ENCODE measurements at regions not wholly inside any gene's neighbourhood (a gene's known extent, or its start where the extent isn't known, plus 50 kb on each side); places are given as distances from the start of the nearest gene placed in this dataset.

DNA sequence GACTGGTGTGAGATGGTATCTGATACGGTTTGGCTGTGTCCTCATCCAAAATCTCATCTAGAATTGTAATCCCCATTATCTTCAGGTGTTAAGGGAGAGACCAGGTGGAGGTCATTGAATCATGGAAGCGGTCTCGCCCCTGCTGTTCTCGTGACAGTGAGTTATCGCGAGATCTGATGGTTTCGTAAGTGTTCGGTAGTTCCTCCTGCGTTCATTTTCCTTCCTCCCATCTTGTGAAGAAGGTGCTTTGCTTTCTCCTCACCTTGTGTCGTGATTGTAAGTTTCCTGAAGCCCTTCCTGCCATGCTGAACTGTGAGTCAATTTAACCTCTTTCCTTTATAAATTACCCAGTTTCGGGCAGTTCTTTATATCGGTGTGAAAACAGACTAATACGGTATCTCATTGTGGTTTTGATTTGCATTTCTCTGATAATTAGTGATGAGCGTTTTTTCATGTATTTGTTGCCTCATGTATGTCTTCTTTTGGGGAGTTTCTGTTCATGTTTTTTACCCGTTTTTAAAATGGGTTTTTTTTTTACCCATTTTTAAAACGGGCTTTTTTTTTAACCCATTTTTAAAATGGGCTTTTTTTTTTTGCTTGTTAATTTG, 102.8 kb upstream of the SLC10A2 start:
- Histone ChIP-seq H3K27me3 (ENCODE audit: control insufficient read depth, insufficient read depth, low read length) (no peaks in the 10 kb centered on the region), H3K4me3 (ENCODE audit: low read length) (no peak overlapping the region), H3K27ac (ENCODE audit: low read length) (no peak overlapping the region), H3K9me3 (ENCODE audit: control insufficient read depth, low read depth, low read length) (no peaks in the 10 kb centered on the region), H3K36me3 (ENCODE audit: control insufficient read depth, low read depth, low read length) (no peaks in the 10 kb centered on the region), H3K9ac (ENCODE audit: low read length) (no peak overlapping the region), H3K4me1 (ENCODE audit: control insufficient read depth, low read depth, low read length) (peaks cover 3% of the 10 kb centered on the region)

DNA sequence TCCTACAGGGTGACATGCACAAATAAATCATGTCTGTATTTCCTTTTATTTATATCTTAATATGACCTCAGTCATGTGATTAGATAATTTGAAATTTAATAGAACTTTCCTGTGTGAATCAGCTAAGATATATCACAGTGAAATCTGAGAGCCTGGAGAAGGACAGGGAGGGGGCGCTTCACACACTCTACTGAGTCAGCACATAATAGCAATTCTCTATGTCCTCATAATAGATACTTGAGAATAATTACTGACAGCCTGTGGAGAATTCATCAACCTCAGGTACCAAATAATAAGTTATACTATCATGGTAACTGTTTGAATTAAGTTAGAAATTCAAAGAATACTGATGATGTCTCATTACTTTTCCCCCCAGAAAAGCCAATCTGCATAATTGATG, 98.0 kb upstream of the SLC10A2 start:
- Histone ChIP-seq H3K9ac (ENCODE audit: low read length) (no peak overlapping the region), H3K36me3 (ENCODE audit: control insufficient read depth, low read depth, low read length) (no peaks in the 10 kb centered on the region), H3K9me3 (ENCODE audit: control insufficient read depth, low read depth, low read length) (no peaks in the 10 kb centered on the region), H3K4me1 (ENCODE audit: control insufficient read depth, low read depth, low read length) (peaks cover 3% of the 10 kb centered on the region), H3K4me3 (ENCODE audit: low read length) (no peak overlapping the region), H3K27ac (ENCODE audit: low read length) (no peak overlapping the region), H3K27me3 (ENCODE audit: control insufficient read depth, insufficient read depth, low read length) (no peaks in the 10 kb centered on the region)

DNA sequence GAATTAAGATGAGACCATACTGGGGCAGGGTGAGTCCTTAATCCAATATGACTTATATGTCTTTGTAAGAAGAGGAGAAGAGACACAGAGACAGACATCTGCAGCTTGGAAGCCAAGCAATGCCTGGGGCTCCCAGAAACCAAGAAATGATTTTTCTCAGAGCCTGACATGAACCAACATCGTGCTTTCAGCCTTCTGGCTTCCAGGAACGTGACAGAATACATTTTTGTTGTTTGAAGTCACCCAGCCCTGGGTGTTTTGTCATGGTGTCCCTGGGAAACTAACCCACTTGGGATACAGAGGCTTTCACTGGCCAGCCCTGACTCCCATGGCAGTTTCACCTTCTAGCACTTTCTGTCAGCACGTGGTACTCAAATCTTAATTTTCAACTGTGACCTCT, 95.3 kb upstream of the SLC10A2 start:
- Histone ChIP-seq H3K4me1 (ENCODE audit: control insufficient read depth, low read depth, low read length) (peaks cover 3% of the 10 kb centered on the region), H3K27ac (ENCODE audit: low read length) (no peak overlapping the region), H3K36me3 (ENCODE audit: control insufficient read depth, low read depth, low read length) (no peaks in the 10 kb centered on the region), H3K9me3 (ENCODE audit: control insufficient read depth, low read depth, low read length) (no peaks in the 10 kb centered on the region), H3K4me3 (ENCODE audit: low read length) (no peak overlapping the region), H3K9ac (ENCODE audit: low read length) (no peak overlapping the region), H3K27me3 (ENCODE audit: control insufficient read depth, insufficient read depth, low read length) (no peaks in the 10 kb centered on the region)

DNA sequence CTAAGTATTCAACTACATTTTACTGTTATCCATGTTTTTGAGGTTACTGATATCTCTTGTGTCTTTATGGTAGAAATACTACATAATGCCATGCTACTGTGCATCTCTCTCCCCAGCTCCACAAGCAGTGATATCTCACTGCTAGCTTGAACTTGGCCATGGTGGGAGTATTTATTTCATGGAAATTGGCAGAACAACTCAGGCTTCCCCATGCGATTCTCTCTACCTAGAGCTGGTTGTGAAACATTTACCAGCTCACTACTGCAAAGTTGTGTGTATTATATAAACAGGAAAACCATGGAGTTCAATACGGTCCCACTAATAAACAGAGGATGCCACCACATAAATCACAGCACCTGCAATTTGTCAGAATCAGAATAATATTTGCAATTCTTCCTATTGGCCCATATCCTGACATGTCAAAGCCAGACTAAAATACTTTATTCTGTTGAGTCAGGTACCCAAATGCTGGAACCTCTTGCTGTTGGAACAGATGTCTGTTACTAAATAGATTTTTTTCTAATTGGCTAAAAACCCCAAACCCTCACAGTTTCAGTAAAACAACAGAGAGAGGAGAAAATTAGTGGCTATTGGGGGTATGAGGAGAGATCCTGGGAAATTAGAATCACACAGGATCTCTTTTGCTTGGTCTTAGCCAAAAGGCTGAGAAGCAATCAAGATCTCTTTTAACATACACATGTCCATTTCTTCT, 91.4 kb upstream of the SLC10A2 start:
- no peaks in the 10 kb centered on the region for H3K27me3 ChIP-seq (ENCODE audit: control insufficient read depth, insufficient read depth, low read length)
- H3K9me3 ChIP-seq (ENCODE audit: control insufficient read depth, low read depth, low read length) = no peaks in the 10 kb centered on the region
- no peak overlapping the region for H3K9ac ChIP-seq (ENCODE audit: low read length)
- no peaks in the 10 kb centered on the region for H3K4me1 ChIP-seq (ENCODE audit: control insufficient read depth, low read depth, low read length)
- H3K27ac ChIP-seq (ENCODE audit: low read length) = no peak overlapping the region
- no peak overlapping the region for H3K4me3 ChIP-seq (ENCODE audit: low read length)
- no peaks in the 10 kb centered on the region for H3K36me3 ChIP-seq (ENCODE audit: control insufficient read depth, low read depth, low read length)

DNA sequence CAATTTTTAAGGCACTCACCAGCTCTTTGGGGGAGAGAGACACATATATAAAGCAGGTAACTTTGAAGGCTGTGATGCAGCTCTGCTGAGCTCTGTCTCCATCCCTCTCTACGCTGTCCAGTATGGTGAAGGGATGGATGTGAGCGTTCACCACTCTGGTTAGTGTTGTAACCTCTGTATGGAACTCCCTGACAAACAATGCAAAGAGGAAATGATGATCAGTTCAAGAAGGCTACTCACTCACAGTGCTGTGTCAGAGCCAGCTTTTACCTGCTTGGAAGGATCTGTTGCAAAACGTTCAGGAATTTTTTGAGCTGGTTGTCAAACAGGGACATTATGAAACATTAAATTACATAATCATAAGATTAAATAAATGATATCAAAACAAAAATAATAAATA, 90.8 kb upstream of the SLC10A2 start:
- H3K27ac ChIP-seq (ENCODE audit: low read length) = no peak overlapping the region
- H3K4me1 ChIP-seq (ENCODE audit: control insufficient read depth, low read depth, low read length) = peaks cover 3% of the 10 kb centered on the region
- no peak overlapping the region for H3K4me3 ChIP-seq (ENCODE audit: low read length)

DNA sequence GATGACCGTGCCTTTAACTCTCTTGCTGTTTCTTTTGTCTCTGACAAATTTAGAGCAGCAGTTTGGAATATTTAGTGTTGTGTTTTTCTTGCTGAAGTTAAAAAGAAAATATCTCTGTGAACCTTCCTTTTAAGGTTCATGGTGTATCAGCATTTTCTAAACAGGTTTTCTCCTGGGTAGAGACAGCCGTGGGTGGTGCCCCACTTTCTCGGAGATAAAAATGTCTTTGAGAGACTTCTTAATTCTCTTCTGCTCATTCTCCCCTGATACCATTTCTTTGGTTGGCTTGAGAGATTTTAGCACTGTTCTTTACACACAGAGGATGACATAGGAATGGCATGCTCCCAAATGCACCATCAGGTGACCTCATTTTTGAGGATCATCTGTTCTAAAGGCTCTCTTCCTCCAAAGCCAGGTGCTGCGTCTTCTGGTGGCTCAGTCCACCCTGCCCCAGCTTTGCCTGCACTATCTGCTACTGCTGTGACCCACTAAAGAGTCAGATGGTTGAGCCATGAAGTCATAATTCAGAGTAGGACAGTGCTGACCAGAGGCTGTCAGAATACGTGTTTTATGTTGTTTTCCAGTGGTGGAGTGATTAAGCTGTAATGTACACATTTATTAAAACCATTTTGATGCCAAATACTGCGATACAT, 90.3 kb upstream of the SLC10A2 start:
- H3K9me3 ChIP-seq (ENCODE audit: control insufficient read depth, low read depth, low read length) = no peaks in the 10 kb centered on the region
- no peaks in the 10 kb centered on the region for H3K27me3 ChIP-seq (ENCODE audit: control insufficient read depth, insufficient read depth, low read length)
- no peak overlapping the region for H3K4me3 ChIP-seq (ENCODE audit: low read length)
- H3K36me3 ChIP-seq (ENCODE audit: control insufficient read depth, low read depth, low read length) = no peaks in the 10 kb centered on the region
- no peak overlapping the region for H3K9ac ChIP-seq (ENCODE audit: low read length)
- H3K27ac ChIP-seq (ENCODE audit: low read length) = no peak overlapping the region
- peaks cover 6% of the 10 kb centered on the region for H3K4me1 ChIP-seq (ENCODE audit: control insufficient read depth, low read depth, low read length)

More for the DNA sequence above, 90.8 kb upstream of the SLC10A2 start:
- Histone ChIP-seq H3K9ac (ENCODE audit: low read length) (no peak overlapping the region), H3K36me3 (ENCODE audit: control insufficient read depth, low read depth, low read length) (no peaks in the 10 kb centered on the region), H3K9me3 (ENCODE audit: control insufficient read depth, low read depth, low read length) (no peaks in the 10 kb centered on the region), H3K27me3 (ENCODE audit: control insufficient read depth, insufficient read depth, low read length) (no peaks in the 10 kb centered on the region)

DNA sequence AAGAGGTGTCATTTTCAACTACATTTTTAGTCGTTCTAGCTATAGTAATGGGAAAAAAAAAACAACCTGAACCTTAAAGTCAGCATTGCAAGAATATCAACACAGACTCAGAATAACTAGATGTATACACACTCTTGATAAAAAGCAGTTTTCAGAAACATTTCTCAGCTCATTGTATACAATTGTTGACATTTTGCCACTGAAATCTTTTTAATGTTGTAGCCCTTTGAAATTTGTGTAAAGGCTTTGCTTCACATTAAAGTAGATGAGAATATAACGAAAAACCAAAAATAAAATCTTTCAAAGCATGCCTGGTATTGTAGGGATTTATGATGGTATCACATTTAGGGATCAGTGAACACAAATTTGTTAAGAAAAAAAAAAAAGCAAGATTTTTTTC, 87.2 kb upstream of the SLC10A2 start:
- no peaks in the 10 kb centered on the region for H3K27me3 ChIP-seq (ENCODE audit: control insufficient read depth, insufficient read depth, low read length)
- no peaks in the 10 kb centered on the region for H3K36me3 ChIP-seq (ENCODE audit: control insufficient read depth, low read depth, low read length)
- no peak overlapping the region for H3K9ac ChIP-seq (ENCODE audit: low read length)
- no peak overlapping the region for H3K27ac ChIP-seq (ENCODE audit: low read length)
- no peak overlapping the region for H3K4me3 ChIP-seq (ENCODE audit: low read length)
- H3K9me3 ChIP-seq (ENCODE audit: control insufficient read depth, low read depth, low read length) = no peaks in the 10 kb centered on the region
- H3K4me1 ChIP-seq (ENCODE audit: control insufficient read depth, low read depth, low read length) = peaks cover 6% of the 10 kb centered on the region

DNA sequence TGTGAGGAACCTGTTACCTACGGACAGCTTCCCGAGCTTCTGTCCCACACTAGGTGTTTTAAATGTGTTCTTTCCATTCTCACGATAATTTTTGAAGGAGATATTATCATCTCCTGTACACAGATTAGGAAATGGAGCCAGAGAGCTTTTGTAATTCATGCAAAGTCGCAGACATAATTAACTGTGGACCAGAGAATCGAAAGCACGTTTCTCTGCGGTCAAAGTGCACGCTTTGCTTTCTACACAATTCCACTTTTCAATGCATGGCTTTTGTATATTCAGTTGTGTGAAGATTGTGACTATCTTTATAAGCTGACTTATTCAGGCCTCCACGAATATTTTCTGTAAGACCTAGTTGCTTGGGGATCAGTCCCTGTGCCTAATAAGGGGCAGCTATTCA, 81.7 kb upstream of the SLC10A2 start:
- H3K27me3 ChIP-seq (ENCODE audit: control insufficient read depth, insufficient read depth, low read length) = no peaks in the 10 kb centered on the region

DNA sequence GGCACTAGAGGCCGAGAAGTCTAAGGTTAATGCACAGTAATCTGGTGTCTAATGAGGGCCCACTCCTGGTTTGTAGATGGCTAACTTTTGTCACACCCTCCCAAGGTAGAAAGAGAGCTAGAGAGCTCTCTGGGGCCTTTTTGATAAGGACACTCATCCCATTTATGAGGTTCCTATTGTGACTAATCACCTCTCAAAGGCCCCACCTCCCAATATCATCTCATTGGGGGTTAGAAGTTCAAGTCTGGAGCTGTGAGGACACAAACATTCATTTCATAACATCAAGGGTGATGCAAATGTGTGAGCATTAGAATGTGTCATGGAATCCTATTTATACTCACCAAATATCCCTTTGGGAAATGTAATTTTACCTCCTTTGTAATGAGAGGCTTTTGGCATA, 79.2 kb upstream of the SLC10A2 start:
- Histone ChIP-seq H3K9ac (ENCODE audit: low read length) (no peak overlapping the region), H3K9me3 (ENCODE audit: control insufficient read depth, low read depth, low read length) (no peaks in the 10 kb centered on the region), H3K36me3 (ENCODE audit: control insufficient read depth, low read depth, low read length) (no peaks in the 10 kb centered on the region), H3K27me3 (ENCODE audit: control insufficient read depth, insufficient read depth, low read length) (no peaks in the 10 kb centered on the region), H3K4me3 (ENCODE audit: low read length) (no peak overlapping the region), H3K4me1 (ENCODE audit: control insufficient read depth, low read depth, low read length) (no peaks in the 10 kb centered on the region), H3K27ac (ENCODE audit: low read length) (no peak overlapping the region)

More for the DNA sequence above, 81.7 kb upstream of the SLC10A2 start:
- H3K4me1 ChIP-seq (ENCODE audit: control insufficient read depth, low read depth, low read length) = peaks cover 6% of the 10 kb centered on the region
- no peak overlapping the region for H3K4me3 ChIP-seq (ENCODE audit: low read length)
- H3K36me3 ChIP-seq (ENCODE audit: control insufficient read depth, low read depth, low read length) = no peaks in the 10 kb centered on the region
- no peaks in the 10 kb centered on the region for H3K9me3 ChIP-seq (ENCODE audit: control insufficient read depth, low read depth, low read length)
- H3K27ac ChIP-seq (ENCODE audit: low read length) = no peak overlapping the region
- no peak overlapping the region for H3K9ac ChIP-seq (ENCODE audit: low read length)

DNA sequence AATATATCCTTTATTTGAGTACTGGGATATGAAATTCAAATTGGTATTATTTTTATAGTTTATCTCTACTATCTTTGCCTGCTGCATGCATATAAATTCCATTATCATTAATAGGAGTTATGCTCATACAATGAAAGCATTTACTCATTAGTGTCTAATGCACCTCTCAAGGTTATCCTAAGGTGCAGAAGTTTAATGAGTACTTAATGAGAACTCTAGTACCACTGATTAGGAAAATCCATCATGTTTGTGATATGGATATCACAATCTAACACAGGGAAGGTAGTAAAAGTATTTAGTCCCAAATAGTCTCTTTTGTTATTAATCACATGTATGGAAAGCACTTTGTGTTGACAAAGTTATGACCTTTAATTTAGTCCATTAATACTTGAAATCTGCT, 77.2 kb upstream of the SLC10A2 start:
- no peak overlapping the region for H3K27ac ChIP-seq (ENCODE audit: low read length)
- H3K4me3 ChIP-seq (ENCODE audit: low read length) = no peak overlapping the region
- H3K36me3 ChIP-seq (ENCODE audit: control insufficient read depth, low read depth, low read length) = no peaks in the 10 kb centered on the region
- H3K9me3 ChIP-seq (ENCODE audit: control insufficient read depth, low read depth, low read length) = no peaks in the 10 kb centered on the region
- no peaks in the 10 kb centered on the region for H3K4me1 ChIP-seq (ENCODE audit: control insufficient read depth, low read depth, low read length)
- no peaks in the 10 kb centered on the region for H3K27me3 ChIP-seq (ENCODE audit: control insufficient read depth, insufficient read depth, low read length)
- no peak overlapping the region for H3K9ac ChIP-seq (ENCODE audit: low read length)

DNA sequence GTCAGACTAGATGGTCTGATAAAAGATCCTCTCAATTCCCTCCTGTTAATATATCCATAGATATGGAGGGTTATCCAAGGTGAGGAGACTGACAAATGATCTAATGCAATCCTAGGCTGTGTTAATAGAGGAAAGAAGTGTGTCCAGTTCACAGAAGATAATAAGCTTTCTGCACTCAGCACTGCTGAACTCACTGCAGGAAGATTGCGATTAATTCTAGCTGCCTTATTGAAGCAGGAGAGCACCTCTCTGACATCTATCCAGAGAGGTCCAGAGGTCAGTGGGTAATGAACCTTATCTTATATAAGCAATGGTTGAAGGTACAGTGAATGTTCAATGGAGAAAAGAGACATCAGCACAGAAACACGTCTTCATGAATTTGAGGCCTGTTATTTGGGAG, 75.9 kb upstream of the SLC10A2 start:
- H3K36me3 ChIP-seq (ENCODE audit: control insufficient read depth, low read depth, low read length) = no peaks in the 10 kb centered on the region
- H3K9me3 ChIP-seq (ENCODE audit: control insufficient read depth, low read depth, low read length) = no peaks in the 10 kb centered on the region
- no peak overlapping the region for H3K9ac ChIP-seq (ENCODE audit: low read length)
- no peaks in the 10 kb centered on the region for H3K27me3 ChIP-seq (ENCODE audit: control insufficient read depth, insufficient read depth, low read length)
- H3K4me1 ChIP-seq (ENCODE audit: control insufficient read depth, low read depth, low read length) = no peaks in the 10 kb centered on the region
- no peak overlapping the region for H3K4me3 ChIP-seq (ENCODE audit: low read length)
- no peak overlapping the region for H3K27ac ChIP-seq (ENCODE audit: low read length)
